ENCODE measurements at regions not wholly inside any gene's neighbourhood (a gene's known extent, or its start where the extent isn't known, plus 50 kb on each side); places are given as distances from the start of the nearest gene placed in this dataset.

DNA sequence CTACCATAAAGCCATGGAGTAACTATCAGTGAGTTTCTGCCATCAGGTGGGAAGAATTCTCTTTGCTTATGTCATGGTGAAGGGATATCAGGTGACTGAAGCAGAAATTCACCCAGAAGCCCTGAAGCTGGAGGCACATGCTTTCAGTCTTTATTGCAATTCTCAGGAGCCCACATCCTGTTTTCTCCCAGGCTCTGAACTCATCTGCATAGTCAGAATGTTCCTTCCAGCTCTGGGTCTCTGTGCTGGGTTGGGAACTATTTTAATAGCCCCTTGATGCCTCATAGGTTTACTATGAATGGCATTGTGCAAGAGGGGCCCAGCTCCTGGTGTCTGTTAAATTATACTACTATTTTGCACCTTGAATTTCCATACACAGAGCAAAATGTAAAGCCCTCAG is 198.4 kb upstream of the SOX9 start:
- TF ChIP-seq POLR2A (IDR thresholded peaks at IDR 0.05; ENCODE audit: low read depth, low read length) (no peak), POLR2AphosphoS5 (IDR thresholded peaks at IDR 0.05; ENCODE audit: low read depth, low read length) (no peak), SPI1 (IDR thresholded peaks at IDR 0.05; ENCODE audit: low read depth, low read length) (peak; percentile 55), TAF1 (IDR thresholded peaks at IDR 0.05; ENCODE audit: low read depth, low read length) (no peak), POU2F2 (IDR thresholded peaks at IDR 0.05; ENCODE audit: low read depth, low read length) (no peak)
